ENCODE measurements at regions not wholly inside any gene's neighbourhood (a gene's known extent, or its start where the extent isn't known, plus 50 kb on each side); places are given as distances from the start of the nearest gene placed in this dataset.

GRCh38 chr5:173801006-173801405 lies 87.1 kb upstream of the CPEB4 start:
- DNase-seq (ENCODE audit: low read depth in 2 of 2): no peak

- DNase-seq (ENCODE audit: low read depth in 2 of 2): no peak
These were observed 85.4 kb upstream of the CPEB4 start for GRCh38 chr5:173802670-173803165.

DNA sequence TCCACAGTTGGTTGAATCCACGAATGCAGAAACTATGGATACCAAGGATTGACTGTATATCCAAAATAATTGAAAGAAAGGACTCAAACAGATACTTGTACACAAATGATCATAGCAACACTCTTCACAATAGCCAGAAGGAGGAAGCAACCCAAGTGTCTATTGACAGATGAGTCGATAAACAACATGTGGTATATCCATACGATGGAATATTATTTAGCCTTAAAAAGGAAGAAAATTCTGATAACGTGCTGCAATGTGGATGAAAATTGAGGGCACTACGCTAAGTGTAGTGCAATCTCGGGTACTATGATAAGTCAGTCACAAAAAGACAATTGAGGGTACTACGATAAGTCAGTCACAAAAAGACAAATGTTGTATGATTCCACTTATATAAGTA lies 83.6 kb upstream of the CPEB4 start:
- no peak for DNase-seq (ENCODE audit: low read depth in 2 of 2)

DNA sequence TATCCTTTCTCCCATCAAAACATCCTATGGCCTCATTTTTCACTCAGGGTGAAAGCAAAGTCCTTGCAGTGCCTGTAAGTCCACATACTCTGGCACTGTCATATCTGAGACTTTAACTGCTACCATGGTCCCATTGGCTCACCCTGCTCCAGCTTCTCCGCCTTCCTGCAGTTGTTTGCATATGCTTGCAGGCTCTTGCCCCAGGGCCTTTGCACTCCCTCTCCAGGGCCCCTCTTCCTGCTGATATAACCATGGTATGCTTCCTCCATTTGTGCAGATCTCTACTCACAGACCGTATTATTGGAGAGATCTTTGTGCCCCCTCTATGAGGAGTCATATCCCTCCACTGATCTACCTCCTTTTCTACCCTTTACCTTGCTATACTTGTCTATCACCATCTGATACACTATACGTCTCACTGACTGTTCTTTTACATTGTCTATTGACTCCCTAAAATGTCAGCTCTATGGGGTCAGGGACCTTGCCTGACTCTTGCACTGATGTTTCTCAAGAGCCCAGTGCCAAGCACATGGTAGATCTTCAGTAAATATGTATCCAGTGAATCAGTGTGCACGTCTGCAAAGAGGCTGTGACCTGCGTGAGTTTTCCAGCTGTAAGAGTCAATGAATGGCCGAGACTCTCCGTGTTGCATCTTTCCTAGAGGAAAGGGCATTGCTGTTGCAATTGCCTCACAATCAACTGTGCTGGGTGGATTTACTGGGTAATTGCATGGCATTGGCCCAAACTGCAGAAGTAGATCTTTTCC lies 81.7 kb upstream of the CPEB4 start:
- no peak for DNase-seq (ENCODE audit: low read depth in 2 of 2)

GRCh38 chr5:173807181-173807655 lies 80.9 kb upstream of the CPEB4 start:
- no peak for DNase-seq (ENCODE audit: low read depth in 2 of 2)

GRCh38 chr5:173808079-173808808 lies 79.9 kb upstream of the CPEB4 start:
- DNase-seq (ENCODE audit: low read depth in 2 of 2): no peak

DNA sequence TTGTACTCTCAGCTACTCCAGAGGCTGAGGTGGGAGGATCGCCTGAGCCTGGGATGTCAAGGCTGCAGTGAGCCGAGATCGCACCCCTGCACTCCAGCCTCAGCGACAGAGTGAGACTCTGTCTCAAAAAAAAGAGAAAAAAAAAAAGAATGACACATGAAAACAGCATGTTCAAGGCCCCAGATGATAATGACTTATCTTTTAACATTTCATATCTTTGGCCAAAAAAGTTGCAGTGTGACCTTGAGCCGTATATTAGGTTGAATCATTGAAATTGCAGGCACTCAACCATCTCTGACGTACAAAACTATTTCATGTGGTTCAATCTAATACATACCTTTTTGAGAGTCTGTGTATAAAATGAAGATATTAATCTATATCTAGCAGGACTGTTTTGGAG lies 79.1 kb upstream of the CPEB4 start:
- no peak for DNase-seq (ENCODE audit: low read depth in 2 of 2)

GRCh38 chr5:173812811-173813550 lies 75.2 kb upstream of the CPEB4 start:
- DNase-seq (ENCODE audit: low read depth in 2 of 2): no peak

- no peak for DNase-seq (ENCODE audit: low read depth in 2 of 2)
These were observed 74.1 kb upstream of the CPEB4 start for GRCh38 chr5:173814053-173814452.

GRCh38 chr5:173815571-173815970 lies 72.6 kb upstream of the CPEB4 start:
- no peak for DNase-seq (ENCODE audit: low read depth in 2 of 2)

DNA sequence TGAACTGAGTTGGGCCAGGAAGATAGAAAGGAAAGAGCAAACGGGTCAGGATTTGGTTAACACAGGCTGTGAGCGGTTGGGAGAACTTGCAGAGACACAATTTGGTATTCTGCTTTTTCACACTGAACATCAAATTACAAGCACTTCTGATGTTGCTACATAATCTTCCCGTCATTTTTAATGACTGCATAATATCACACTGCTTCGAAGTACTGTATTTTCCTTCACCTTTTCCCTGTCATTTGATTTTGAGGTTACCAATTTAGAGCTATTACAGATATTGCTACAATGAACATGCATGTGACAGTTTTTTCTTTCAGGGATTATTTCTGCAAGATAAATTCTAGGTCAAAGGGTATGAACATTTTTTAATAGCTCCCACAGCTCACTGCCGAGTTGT lies 71.4 kb upstream of the CPEB4 start:
- DNase-seq (ENCODE audit: low read depth in 2 of 2): no peak

- DNase-seq (ENCODE audit: low read depth in 2 of 2): no peak
These were observed 70.6 kb upstream of the CPEB4 start for GRCh38 chr5:173817561-173817960.

GRCh38 chr5:173819521-173819920 lies 68.6 kb upstream of the CPEB4 start:
- no peak for DNase-seq (ENCODE audit: low read depth in 2 of 2)

DNA sequence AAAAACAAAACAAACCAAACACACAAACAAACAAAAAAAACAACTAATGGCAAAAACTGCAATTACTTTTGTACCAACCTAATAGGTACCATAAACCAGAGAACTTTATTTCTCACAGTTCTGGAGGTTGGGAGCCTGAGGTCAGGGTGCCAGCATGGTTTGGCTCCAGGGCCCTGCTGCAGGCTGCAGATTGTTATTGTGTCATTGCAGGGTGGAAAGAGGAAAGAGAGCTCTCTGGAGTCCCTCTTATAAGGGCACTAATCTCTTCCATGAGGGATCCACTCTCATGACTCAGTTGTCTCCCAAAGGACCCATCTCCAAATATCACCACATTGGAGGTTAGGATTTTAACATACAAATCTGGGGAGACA lies 64.9 kb upstream of the CPEB4 start:
- no peak for DNase-seq (ENCODE audit: low read depth in 2 of 2)

- DNase-seq (ENCODE audit: low read depth in 2 of 2): no peak
These were observed 64.2 kb upstream of the CPEB4 start for GRCh38 chr5:173823721-173824567.

GRCh38 chr5:173825215-173825865 lies 62.8 kb upstream of the CPEB4 start:
- DNase-seq (ENCODE audit: low read depth in 2 of 2): no peak

- no peak for DNase-seq (ENCODE audit: low read depth in 2 of 2)
These were observed 62.1 kb upstream of the CPEB4 start for GRCh38 chr5:173826086-173826427.

- no peak for DNase-seq (ENCODE audit: low read depth in 2 of 2)
These were observed 61.5 kb upstream of the CPEB4 start for GRCh38 chr5:173826428-173827350.

DNA sequence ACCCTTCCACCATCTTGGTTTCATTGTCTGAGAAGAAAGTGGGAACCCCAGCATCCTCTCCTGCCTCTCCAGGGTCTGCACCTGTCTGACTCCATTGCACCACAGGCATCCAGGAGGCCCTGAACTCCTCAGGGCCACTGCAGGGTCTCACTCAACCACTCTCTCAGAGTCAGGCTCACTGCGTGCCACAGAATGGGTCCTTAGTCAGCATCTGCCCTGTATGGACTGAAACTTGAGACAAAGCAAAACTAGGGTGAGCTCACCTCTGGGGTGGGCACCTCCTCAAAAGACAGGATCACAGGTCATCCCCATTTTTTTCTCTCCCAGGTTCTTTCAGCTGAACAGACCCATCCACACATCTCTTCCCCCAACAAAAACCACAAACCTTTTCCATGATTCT lies 59.2 kb upstream of the CPEB4 start:
- DNase-seq (ENCODE audit: low read depth in 2 of 2): no peak

- no peak for DNase-seq (ENCODE audit: low read depth in 2 of 2)
These were observed 58.3 kb upstream of the CPEB4 start for GRCh38 chr5:173829826-173830225.

Measured in stimulated activated CD4-positive, alpha-beta T cell treated with anti-CD3 and anti-CD28 coated beads, Interleukin-4, amount 100 ng/mL, for 48 hours (primary cell).